Neural progenitor cell (in vitro differentiated cells): ENCODE measurements at regions not wholly inside any gene's neighbourhood (a gene's known extent, or its start where the extent isn't known, plus 50 kb on each side); places are given as distances from the start of the nearest gene placed in this dataset.

Experiments used
- EZH2phosphoT487 ChIP-seq: fragments of 200-600 bp; sonication (generic); IDR thresholded peaks from 2 replicates; pipeline ENCODE4 v1.6.1; 2017; ENCODE audit warnings: antibody characterized with exemption
- TF ChIP-seq, protein P1 (sequence below): fragments of 200-600 bp; sonication (generic); IDR thresholded peaks from 2 replicates; pipeline ENCODE4 v1.5.1; 2017; ENCODE audit warnings: antibody characterized with exemption, mild to moderate bottlenecking

- TF ChIP-seq, protein P1, sequence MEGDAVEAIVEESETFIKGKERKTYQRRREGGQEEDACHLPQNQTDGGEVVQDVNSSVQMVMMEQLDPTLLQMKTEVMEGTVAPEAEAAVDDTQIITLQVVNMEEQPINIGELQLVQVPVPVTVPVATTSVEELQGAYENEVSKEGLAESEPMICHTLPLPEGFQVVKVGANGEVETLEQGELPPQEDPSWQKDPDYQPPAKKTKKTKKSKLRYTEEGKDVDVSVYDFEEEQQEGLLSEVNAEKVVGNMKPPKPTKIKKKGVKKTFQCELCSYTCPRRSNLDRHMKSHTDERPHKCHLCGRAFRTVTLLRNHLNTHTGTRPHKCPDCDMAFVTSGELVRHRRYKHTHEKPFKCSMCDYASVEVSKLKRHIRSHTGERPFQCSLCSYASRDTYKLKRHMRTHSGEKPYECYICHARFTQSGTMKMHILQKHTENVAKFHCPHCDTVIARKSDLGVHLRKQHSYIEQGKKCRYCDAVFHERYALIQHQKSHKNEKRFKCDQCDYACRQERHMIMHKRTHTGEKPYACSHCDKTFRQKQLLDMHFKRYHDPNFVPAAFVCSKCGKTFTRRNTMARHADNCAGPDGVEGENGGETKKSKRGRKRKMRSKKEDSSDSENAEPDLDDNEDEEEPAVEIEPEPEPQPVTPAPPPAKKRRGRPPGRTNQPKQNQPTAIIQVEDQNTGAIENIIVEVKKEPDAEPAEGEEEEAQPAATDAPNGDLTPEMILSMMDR: no peak
- TF ChIP-seq EZH2phosphoT487: no peak
These were observed 84.4 kb downstream of the TFAP2A start for GRCh38 chr6:10330515-10330914.
